ENCODE measurements at regions not wholly inside any gene's neighbourhood (a gene's known extent, or its start where the extent isn't known, plus 50 kb on each side); places are given as distances from the start of the nearest gene placed in this dataset.

DNA sequence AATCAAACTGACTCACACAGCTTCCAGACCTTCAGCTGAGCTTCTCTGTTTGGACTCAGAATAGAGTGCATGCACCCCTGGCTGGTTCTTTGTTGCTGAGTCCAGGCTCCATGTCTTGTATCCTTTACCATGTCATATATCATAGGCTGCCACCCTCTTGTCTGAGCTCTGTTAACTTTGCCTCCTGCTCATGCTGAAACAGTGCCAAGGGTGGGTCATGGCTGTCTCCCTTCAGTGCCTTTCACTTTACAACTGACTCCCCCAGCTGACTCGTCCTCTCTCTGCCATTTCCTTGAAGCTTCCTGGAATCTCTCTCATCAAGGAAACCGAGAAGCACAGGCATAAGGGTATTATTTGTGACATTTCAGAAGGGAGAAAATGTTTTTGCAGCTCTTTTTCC is 885.3 kb downstream of the TTLL7 start:
- H3K9ac ChIP-seq (ENCODE audit: control insufficient read depth, insufficient read depth, low read length), result no peak overlapping the region
- ChIA-PET RAD21 (ENCODE audit: unreplicated experiment) (no interaction called here), SMC1A (ENCODE audit: uncharacterized antibody, unreplicated experiment) (no interaction called here), POLR2A (no interaction called here), CTCF (no interaction called here)
- no peak for ATAC-seq
- H2AFZ ChIP-seq (ENCODE audit: control insufficient read depth, low read depth, low read length), result no peak overlapping the region
- H3K79me2 ChIP-seq (ENCODE audit: control insufficient read depth, insufficient read depth, low read length), result no peaks in the 10 kb centered on the region
- H3K4me2 ChIP-seq (ENCODE audit: control insufficient read depth, insufficient read depth), result no peak overlapping the region
- H3K36me3 ChIP-seq (ENCODE audit: control insufficient read depth in 2 of 2, insufficient read depth in 2 of 2, low read length in 1 of 2), result no peaks in the 10 kb centered on the region
- intact Hi-C loops (cut with micrococcal nuclease; ENCODE audit: unreplicated experiment), result no loop called here
- H4K20me1 ChIP-seq (ENCODE audit: control insufficient read depth, insufficient read depth), result no peaks in the 10 kb centered on the region
- no peak for FAIRE-seq
- H3K27me3 ChIP-seq (replicated peaks in 1 of 2; ENCODE audit: control insufficient read depth in 2 of 2, insufficient read depth in 2 of 2, low read length in 1 of 2), result no peaks in the 10 kb centered on the region
- H3K4me1 ChIP-seq (ENCODE audit: control insufficient read depth, insufficient read depth, low read length), result no peaks in the 10 kb centered on the region
- in situ Hi-C loops (cut with MboI), result no loop called here
- 12% methylated on average over 2 of the region's 2 CpGs for WGBS (ENCODE audit: insufficient coverage, insufficient replicate concordance, low lambda C conversion rate, missing lambda C conversion rate)
- no peak overlapping the region for H3K4me3 ChIP-seq
- H3K9me3 ChIP-seq (replicated peaks; ENCODE audit: control insufficient read depth, insufficient read depth, low read length), result no peaks in the 10 kb centered on the region
- no peak overlapping the region for H3K27ac ChIP-seq (ENCODE audit: control insufficient read depth, insufficient read depth)
- BruUV-seq (replicated peaks), result no TSS peak
- DNase-seq (ENCODE audit: low read depth, low spot score), result no peak
- TF ChIP-seq ZZZ3 (IDR thresholded peaks at IDR 0.05; ENCODE audit: control insufficient read depth, insufficient read length, low read depth), result no peak
- TF ChIP-seq NR2C2 (IDR thresholded peaks at IDR 0.05; ENCODE audit: borderline replicate concordance, control insufficient read depth, insufficient read length, low read depth), result no peak
- TF ChIP-seq, protein P1, sequence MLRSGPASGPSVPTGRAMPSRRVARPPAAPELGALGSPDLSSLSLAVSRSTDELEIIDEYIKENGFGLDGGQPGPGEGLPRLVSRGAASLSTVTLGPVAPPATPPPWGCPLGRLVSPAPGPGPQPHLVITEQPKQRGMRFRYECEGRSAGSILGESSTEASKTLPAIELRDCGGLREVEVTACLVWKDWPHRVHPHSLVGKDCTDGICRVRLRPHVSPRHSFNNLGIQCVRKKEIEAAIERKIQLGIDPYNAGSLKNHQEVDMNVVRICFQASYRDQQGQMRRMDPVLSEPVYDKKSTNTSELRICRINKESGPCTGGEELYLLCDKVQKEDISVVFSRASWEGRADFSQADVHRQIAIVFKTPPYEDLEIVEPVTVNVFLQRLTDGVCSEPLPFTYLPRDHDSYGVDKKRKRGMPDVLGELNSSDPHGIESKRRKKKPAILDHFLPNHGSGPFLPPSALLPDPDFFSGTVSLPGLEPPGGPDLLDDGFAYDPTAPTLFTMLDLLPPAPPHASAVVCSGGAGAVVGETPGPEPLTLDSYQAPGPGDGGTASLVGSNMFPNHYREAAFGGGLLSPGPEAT (IDR thresholded peaks at IDR 0.05; ENCODE audit: low read depth), result no peak
- no peak for TF ChIP-seq ZNF384 (IDR thresholded peaks at IDR 0.05; ENCODE audit: borderline replicate concordance, low read depth, low read length)
- no peak for TF ChIP-seq MEF2A (IDR thresholded peaks at IDR 0.05; ENCODE audit: insufficient read depth, low read depth, low read length)
- TF ChIP-seq EED (IDR thresholded peaks at IDR 0.05; ENCODE audit: low read depth), result no peak
- no peak for TF ChIP-seq CBFB (IDR thresholded peaks at IDR 0.05; ENCODE audit: low read depth)
- no peak for TF ChIP-seq HCFC1 (IDR thresholded peaks at IDR 0.05; ENCODE audit: low read length)
- TF ChIP-seq MEF2B (IDR thresholded peaks at IDR 0.05; ENCODE audit: partially characterized antibody, poor library complexity, severe bottlenecking), result no peak
- no peak for TF ChIP-seq FOXM1 (IDR thresholded peaks at IDR 0.05; ENCODE audit: low read depth, low read length)
- TF ChIP-seq, protein P2, sequence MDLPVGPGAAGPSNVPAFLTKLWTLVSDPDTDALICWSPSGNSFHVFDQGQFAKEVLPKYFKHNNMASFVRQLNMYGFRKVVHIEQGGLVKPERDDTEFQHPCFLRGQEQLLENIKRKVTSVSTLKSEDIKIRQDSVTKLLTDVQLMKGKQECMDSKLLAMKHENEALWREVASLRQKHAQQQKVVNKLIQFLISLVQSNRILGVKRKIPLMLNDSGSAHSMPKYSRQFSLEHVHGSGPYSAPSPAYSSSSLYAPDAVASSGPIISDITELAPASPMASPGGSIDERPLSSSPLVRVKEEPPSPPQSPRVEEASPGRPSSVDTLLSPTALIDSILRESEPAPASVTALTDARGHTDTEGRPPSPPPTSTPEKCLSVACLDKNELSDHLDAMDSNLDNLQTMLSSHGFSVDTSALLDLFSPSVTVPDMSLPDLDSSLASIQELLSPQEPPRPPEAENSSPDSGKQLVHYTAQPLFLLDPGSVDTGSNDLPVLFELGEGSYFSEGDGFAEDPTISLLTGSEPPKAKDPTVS (IDR thresholded peaks at IDR 0.05; ENCODE audit: low read depth, low read length), result no peak
- TF ChIP-seq, protein P3, sequence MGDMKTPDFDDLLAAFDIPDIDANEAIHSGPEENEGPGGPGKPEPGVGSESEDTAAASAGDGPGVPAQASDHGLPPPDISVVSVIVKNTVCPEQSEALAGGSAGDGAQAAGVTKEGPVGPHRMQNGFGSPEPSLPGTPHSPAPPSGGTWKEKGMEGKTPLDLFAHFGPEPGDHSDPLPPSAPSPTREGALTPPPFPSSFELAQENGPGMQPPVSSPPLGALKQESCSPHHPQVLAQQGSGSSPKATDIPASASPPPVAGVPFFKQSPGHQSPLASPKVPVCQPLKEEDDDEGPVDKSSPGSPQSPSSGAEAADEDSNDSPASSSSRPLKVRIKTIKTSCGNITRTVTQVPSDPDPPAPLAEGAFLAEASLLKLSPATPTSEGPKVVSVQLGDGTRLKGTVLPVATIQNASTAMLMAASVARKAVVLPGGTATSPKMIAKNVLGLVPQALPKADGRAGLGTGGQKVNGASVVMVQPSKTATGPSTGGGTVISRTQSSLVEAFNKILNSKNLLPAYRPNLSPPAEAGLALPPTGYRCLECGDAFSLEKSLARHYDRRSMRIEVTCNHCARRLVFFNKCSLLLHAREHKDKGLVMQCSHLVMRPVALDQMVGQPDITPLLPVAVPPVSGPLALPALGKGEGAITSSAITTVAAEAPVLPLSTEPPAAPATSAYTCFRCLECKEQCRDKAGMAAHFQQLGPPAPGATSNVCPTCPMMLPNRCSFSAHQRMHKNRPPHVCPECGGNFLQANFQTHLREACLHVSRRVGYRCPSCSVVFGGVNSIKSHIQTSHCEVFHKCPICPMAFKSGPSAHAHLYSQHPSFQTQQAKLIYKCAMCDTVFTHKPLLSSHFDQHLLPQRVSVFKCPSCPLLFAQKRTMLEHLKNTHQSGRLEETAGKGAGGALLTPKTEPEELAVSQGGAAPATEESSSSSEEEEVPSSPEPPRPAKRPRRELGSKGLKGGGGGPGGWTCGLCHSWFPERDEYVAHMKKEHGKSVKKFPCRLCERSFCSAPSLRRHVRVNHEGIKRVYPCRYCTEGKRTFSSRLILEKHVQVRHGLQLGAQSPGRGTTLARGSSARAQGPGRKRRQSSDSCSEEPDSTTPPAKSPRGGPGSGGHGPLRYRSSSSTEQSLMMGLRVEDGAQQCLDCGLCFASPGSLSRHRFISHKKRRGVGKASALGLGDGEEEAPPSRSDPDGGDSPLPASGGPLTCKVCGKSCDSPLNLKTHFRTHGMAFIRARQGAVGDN (IDR thresholded peaks at IDR 0.05), result no peak
- no peak for TF ChIP-seq PML (IDR thresholded peaks at IDR 0.05; ENCODE audit: low read length)
- TF ChIP-seq SIN3A (IDR thresholded peaks at IDR 0.05; ENCODE audit: low read depth, low read length), result no peak
- TF ChIP-seq, protein P4, sequence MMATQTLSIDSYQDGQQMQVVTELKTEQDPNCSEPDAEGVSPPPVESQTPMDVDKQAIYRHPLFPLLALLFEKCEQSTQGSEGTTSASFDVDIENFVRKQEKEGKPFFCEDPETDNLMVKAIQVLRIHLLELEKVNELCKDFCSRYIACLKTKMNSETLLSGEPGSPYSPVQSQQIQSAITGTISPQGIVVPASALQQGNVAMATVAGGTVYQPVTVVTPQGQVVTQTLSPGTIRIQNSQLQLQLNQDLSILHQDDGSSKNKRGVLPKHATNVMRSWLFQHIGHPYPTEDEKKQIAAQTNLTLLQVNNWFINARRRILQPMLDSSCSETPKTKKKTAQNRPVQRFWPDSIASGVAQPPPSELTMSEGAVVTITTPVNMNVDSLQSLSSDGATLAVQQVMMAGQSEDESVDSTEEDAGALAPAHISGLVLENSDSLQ (IDR thresholded peaks at IDR 0.05), result no peak
- TF ChIP-seq BCL11A (IDR thresholded peaks at IDR 0.05; ENCODE audit: low read depth, low read length), result no peak
- no peak for TF ChIP-seq ZNF274 (IDR thresholded peaks at IDR 0.05; ENCODE audit: insufficient read depth, insufficient read length)
